H1 (cell line): ENCODE measurements at regions not wholly inside any gene's neighbourhood (a gene's known extent, or its start where the extent isn't known, plus 50 kb on each side); places are given as distances from the start of the nearest gene placed in this dataset.

ENCODE experiments used
- CTCF ChIA-PET: fragments of 300-600 bp; sonication (Branson Sonifier 250); formaldehyde crosslinking; loops from one replicate; lab custom pipeline; 2021; ENCODE audit not compliant: partially characterized antibody; lab: Charles Lee
- POLR2A ChIA-PET: fragments of 300-600 bp; sonication (Branson Sonifier 250); formaldehyde crosslinking; loops from one replicate; lab custom pipeline; 2021; ENCODE audit warnings: inconsistent platforms; ENCODE audit not compliant: partially characterized antibody; lab: Charles Lee
- DNase-seq, 2 experiments: peaks; one replicate each; pipeline versions ENCODE4 v3.0.0 to v3.0.0-alpha.2; 2010 to 2022; ENCODE audit warnings: low spot score in 2 of 2, low read depth in 1 of 2, mixed read lengths in 1 of 2
- FAIRE-seq: peaks from 2 replicates; lab custom pipeline; 2011; peaks lifted over from hg19 to GRCh38; lab: Jason Lieb, UNC
- H2AFZ ChIP-seq: 2 replicates; pipeline ENCODE4 v1.8.1; 2012; ENCODE audit warnings: low read length, inconsistent platforms
- H2AK5ac ChIP-seq: 2 replicates; pipeline ENCODE4 v1.6.1; 2013; ENCODE audit warnings: low read depth, low read length
- H2BK120ac ChIP-seq: replicated peaks from 2 replicates; pipeline ENCODE3; 2013; ENCODE audit warnings: low read depth, low read length, inconsistent platforms
- H2BK12ac ChIP-seq: 2 replicates; pipeline ENCODE4 v1.6.1; 2013; ENCODE audit warnings: low read depth, low read length
- H2BK15ac ChIP-seq: 2 replicates; pipeline ENCODE4 v1.6.1; 2013; ENCODE audit warnings: low read length
- H2BK20ac ChIP-seq: 2 replicates; pipeline ENCODE4 v1.6.1; 2013; ENCODE audit warnings: low read length
- H2BK5ac ChIP-seq: 2 replicates; pipeline ENCODE4 v1.6.1; 2013; ENCODE audit warnings: low read depth, low read length
- H3K14ac ChIP-seq: 2 replicates; pipeline ENCODE4 v1.6.1; 2013; ENCODE audit warnings: inconsistent platforms; ENCODE audit not compliant: insufficient read length
- H3K18ac ChIP-seq: 2 replicates; pipeline ENCODE4 v1.6.1; 2013; ENCODE audit warnings: low read length; ENCODE audit errors: extremely low read depth
- H3K23ac ChIP-seq: 2 replicates; pipeline ENCODE4 v1.6.1; 2013; ENCODE audit warnings: inconsistent platforms; ENCODE audit not compliant: insufficient read length
- H3K23me2 ChIP-seq: 2 replicates; pipeline ENCODE4 v1.6.1; 2013; ENCODE audit warnings: low read depth, low read length
- H3K27ac ChIP-seq: 2 replicates; pipeline ENCODE4 v1.6.1; 2011; ENCODE audit warnings: low read depth, low read length, inconsistent platforms
- H3K27me3 ChIP-seq, 4 experiments: replicated peaks in 1 of 4; 1 replicate in 1 of 4; 2 replicates in 3 of 4; pipeline versions ENCODE4 v1.6.1 to v1.8.1; 2011 to 2013; ENCODE audit warnings: low read length in 3 of 4, mild to moderate bottlenecking in 3 of 4, inconsistent platforms in 2 of 4, mixed read lengths in 2 of 4, moderate library complexity in 1 of 4; ENCODE audit not compliant: control insufficient read depth in 3 of 4, insufficient read depth in 3 of 4; ENCODE audit errors: extremely low read depth in 1 of 4
- H3K36me3 ChIP-seq, 4 experiments: 2 replicates each; pipeline versions ENCODE4 v1.6.1 to v1.8.1; 2011 to 2013; ENCODE audit warnings: mild to moderate bottlenecking in 4 of 4, low read length in 3 of 4, moderate library complexity in 2 of 4, control low read depth in 1 of 4, inconsistent platforms in 1 of 4; ENCODE audit not compliant: insufficient read depth in 4 of 4, control insufficient read depth in 2 of 4
- H3K4ac ChIP-seq: replicated peaks from 2 replicates; pipeline ENCODE3; 2013; ENCODE audit warnings: low read length, low read depth, mixed read lengths, inconsistent platforms; ENCODE audit not compliant: insufficient read length
- H3K4me1 ChIP-seq, 4 experiments: replicated peaks in 1 of 4; 1 replicate in 1 of 4; 2 replicates in 3 of 4; pipeline versions ENCODE4 v1.6.1 to v1.8.1; 2011 to 2013; ENCODE audit warnings: low read length in 3 of 4, inconsistent platforms in 2 of 4, mixed read lengths in 1 of 4; ENCODE audit not compliant: insufficient read depth in 4 of 4, control insufficient read depth in 3 of 4
- H3K4me2 ChIP-seq, 2 experiments: 2 replicates each; pipeline versions ENCODE4 v1.6.1 to v1.8.1; 2011 to 2013; ENCODE audit warnings: low read depth in 2 of 2, low read length in 2 of 2, control low read depth in 1 of 2, inconsistent platforms in 1 of 2, mild to moderate bottlenecking in 1 of 2; ENCODE audit not compliant: insufficient read depth in 1 of 2
- H3K4me3 ChIP-seq, 4 experiments: fragments of 200-600, 300-600 bp in 1 of 4; sonication (generic), shearing (Covaris generic), sonication (Bioruptor Twin) in 1 of 4; 2 replicates each; pipeline versions ENCODE4 v1.5.1 to v1.8.1; 2011 to 2016; ENCODE audit warnings: low read length in 4 of 4, low read depth in 3 of 4, control low read depth in 2 of 4, inconsistent platforms in 2 of 4, mild to moderate bottlenecking in 2 of 4, mixed read lengths in 1 of 4, moderate library complexity in 1 of 4; ENCODE audit not compliant: insufficient read depth in 2 of 4; ENCODE audit errors: extremely low read depth in 1 of 4
- H3K56ac ChIP-seq: replicated peaks from 2 replicates; pipeline ENCODE3; 2013; ENCODE audit warnings: low read depth, mild to moderate bottlenecking, mixed read lengths, low read length, inconsistent platforms; ENCODE audit not compliant: insufficient read length
- H3K79me1 ChIP-seq: 2 replicates; pipeline ENCODE4 v1.6.1; 2013; ENCODE audit warnings: low read depth, low read length, control low read depth
- H3K79me2 ChIP-seq, 2 experiments: 2 replicates each; pipeline versions ENCODE4 v1.6.1 to v1.8.1; 2012 to 2013; ENCODE audit warnings: low read length in 2 of 2, mild to moderate bottlenecking in 2 of 2, inconsistent platforms in 1 of 2; ENCODE audit not compliant: insufficient read depth in 2 of 2, control insufficient read depth in 1 of 2
- H3K9ac ChIP-seq, 4 experiments: replicated peaks in 1 of 4; 1 replicate in 1 of 4; 2 replicates in 3 of 4; pipeline versions ENCODE4 v1.6.1 to v1.8.1; 2011 to 2013; ENCODE audit warnings: low read depth in 3 of 4, low read length in 3 of 4, control low read depth in 2 of 4, mild to moderate bottlenecking in 2 of 4, moderate library complexity in 2 of 4, inconsistent platforms in 1 of 4; ENCODE audit errors: extremely low read depth in 1 of 4
- H3K9me3 ChIP-seq, 2 experiments: 2 replicates each; pipeline versions ENCODE4 v1.6.1 to v1.8.1; 2012 to 2013; ENCODE audit warnings: mild to moderate bottlenecking in 2 of 2, moderate library complexity in 2 of 2, control low read depth in 1 of 2, inconsistent platforms in 1 of 2, low read depth in 1 of 2, low read length in 1 of 2, mixed read lengths in 1 of 2; ENCODE audit not compliant: insufficient read depth in 2 of 2
- H4K20me1 ChIP-seq, 2 experiments: replicated peaks in 1 of 2; 2 replicates each; pipeline versions ENCODE3 to v1.8.1; 2011 to 2013; ENCODE audit warnings: inconsistent platforms in 2 of 2, low read length in 2 of 2, mild to moderate bottlenecking in 1 of 2; ENCODE audit not compliant: insufficient read depth in 2 of 2, control insufficient read depth in 1 of 2
- H4K5ac ChIP-seq: 2 replicates; pipeline ENCODE4 v1.6.1; 2013; ENCODE audit warnings: low read length, low read depth, mixed read lengths, inconsistent platforms; ENCODE audit not compliant: insufficient read length
- H4K8ac ChIP-seq: 2 replicates; pipeline ENCODE4 v1.8.0; 2013; ENCODE audit warnings: mild to moderate bottlenecking, moderate library complexity, low read length, inconsistent platforms; ENCODE audit not compliant: insufficient read depth; ENCODE audit errors: extremely low read depth
- H4K91ac ChIP-seq: replicated peaks from 2 replicates; pipeline ENCODE3; 2013; ENCODE audit warnings: low read length, mixed read lengths, inconsistent platforms; ENCODE audit not compliant: insufficient read length
- ASH2L ChIP-seq: fragments of 200-600, 300-600 bp; sonication (generic); IDR thresholded peaks from one replicate; pipeline ENCODE4 v1.7.1; 2017; ENCODE audit warnings: low read length
- CEBPB ChIP-seq: IDR thresholded peaks from 2 replicates; pipeline ENCODE4 v1.6.1; 2012; ENCODE audit warnings: low read depth, low read length
- GTF2F1 ChIP-seq: IDR thresholded peaks from 2 replicates; pipeline ENCODE4 v1.6.1; 2012; ENCODE audit warnings: low read depth, low read length, improper control_type of control experiment, borderline replicate concordance
- KDM4A ChIP-seq: IDR thresholded peaks from one replicate; pipeline ENCODE4 v1.7.1; 2012; ENCODE audit warnings: low read depth, mild to moderate bottlenecking, moderate library complexity, low read length, inconsistent platforms; ENCODE audit not compliant: severe bottlenecking
- WGBS, 2 experiments: shearing (Covaris generic) in 1 of 2; methylation state at CpG; one replicate each; pipeline versions ENCODE4 v1.1.6 to v1.1.7; 2013 to 2015; ENCODE audit warnings: low lambda C conversion rate in 2 of 2, mixed read lengths in 2 of 2, inconsistent platforms in 1 of 2, low coverage in 1 of 2, missing lambda C conversion rate in 1 of 2; ENCODE audit not compliant: insufficient replicate concordance in 2 of 2, insufficient coverage in 1 of 2, insufficient read length in 1 of 2; ENCODE audit errors: extremely low coverage in 1 of 2, missing lambda C conversion rate in 1 of 2; 5-methylcytosine and 5-hydroxymethylcytosine counted together

DNA sequence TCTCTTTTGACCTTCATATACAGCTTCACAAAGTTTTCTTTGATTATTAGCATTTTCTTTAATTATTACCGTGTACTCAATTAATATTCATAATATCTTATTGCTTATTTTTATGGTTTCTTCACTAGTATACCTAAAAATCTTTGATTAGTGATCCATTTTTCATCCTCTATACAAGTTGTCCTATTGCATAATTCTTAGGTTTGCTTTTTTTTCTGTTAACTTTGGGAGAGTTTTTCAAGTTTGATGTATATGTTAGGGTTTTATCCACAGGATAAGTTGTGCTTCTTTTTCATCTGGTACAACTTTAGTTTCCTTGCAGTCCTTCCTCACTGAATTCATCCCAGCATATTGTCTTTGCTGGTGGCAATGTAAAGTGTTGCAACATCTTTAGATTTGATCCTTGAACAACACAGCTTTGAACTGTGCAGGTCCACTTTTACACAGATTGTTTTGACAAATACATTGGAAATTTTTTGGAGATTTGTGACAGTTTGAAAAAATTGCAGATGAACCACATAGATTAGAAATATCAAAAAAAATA is 88.6 kb upstream of the NAV3 start:
- Histone ChIP-seq H3K4me3 (no peak overlapping the region), H2BK15ac (no peak overlapping the region), H3K9me3 (no peaks in the 10 kb centered on the region; a peak in 1 of 4 replicates), H2BK120ac (no peak overlapping the region), H3K4me1 (no peaks in the 10 kb centered on the region), H2BK12ac (no peak overlapping the region), H3K56ac (no peak overlapping the region), H3K23ac (no peak overlapping the region), H3K4ac (no peak overlapping the region), H4K8ac (no peak overlapping the region), H2AK5ac (no peak overlapping the region), H3K14ac (no peak overlapping the region), H3K27me3 (peaks cover 0 to 1% (median 0%) of the 10 kb centered on the region in 4 experiments; a peak in 1 of 7 replicates), H3K36me3 (no peaks in the 10 kb centered on the region), H3K18ac (no peak overlapping the region), H4K5ac (no peak overlapping the region), H3K27ac (no peak overlapping the region), H3K4me2 (no peak overlapping the region), H4K20me1 (no peaks in the 10 kb centered on the region), H2BK5ac (no peak overlapping the region), H2AFZ (no peak overlapping the region), H3K79me1 (no peaks in the 10 kb centered on the region), H3K79me2 (no peaks in the 10 kb centered on the region), H2BK20ac (no peak overlapping the region), H4K91ac (no peak overlapping the region), H3K9ac (no peak overlapping the region), H3K23me2 (no peaks in the 10 kb centered on the region)
- CTCF ChIA-PET, result interaction anchor here (1.1 kb wide), 1 partner anchor 10 kb away, joined by 3 read pairs; no protein-coding TSS in a partner anchor
- TF ChIP-seq CEBPB (peak; percentile 68; the same call in 1 of the 2 replicates), KDM4A (no peak), GTF2F1 (no peak), ASH2L (no peak)
- FAIRE-seq (no peak), DNase-seq (no peak)
- POLR2A ChIA-PET, result no interaction called here
- 83% methylated on average over 1 of the region's 1 CpG; no CpG with 5 or more reads in 1 of the 2 experiments for WGBS, 2 experiments
